Left ventricle myocardium inferior (tissue), 1 donor: ENCODE measurements at regions not wholly inside any gene's neighbourhood (a gene's known extent, or its start where the extent isn't known, plus 50 kb on each side); places are given as distances from the start of the nearest gene placed in this dataset.

Source experiments
- DNase-seq: peaks from one replicate; pipeline ENCODE4 v3.0.0-alpha.2; 2020
- H3K27ac ChIP-seq: fragments of 200-600 bp; replicated peaks from 2 replicates; pipeline ENCODE4 v1.8.0; 2021
- H3K27me3 ChIP-seq: fragments of 200-600 bp; 2 replicates; pipeline ENCODE4 v1.8.0; 2021; ENCODE audit warnings: low read depth
- H3K36me3 ChIP-seq: fragments of 200-600 bp; 2 replicates; pipeline ENCODE4 v1.8.0; 2021
- H3K4me1 ChIP-seq: fragments of 200-600 bp; 2 replicates; pipeline ENCODE4 v1.8.0; 2021
- H3K4me3 ChIP-seq: fragments of 200-600 bp; 2 replicates; pipeline ENCODE4 v1.8.0; 2021; ENCODE audit warnings: mild to moderate bottlenecking, moderate library complexity
- H3K9me3 ChIP-seq: fragments of 200-600 bp; replicated peaks from 2 replicates; pipeline ENCODE4 v1.8.0; 2021
- CTCF ChIP-seq: fragments of 200-600 bp; IDR thresholded peaks from 2 replicates; pipeline ENCODE4 v1.8.0; 2021; ENCODE audit warnings: antibody characterized with exemption, mild to moderate bottlenecking, borderline replicate concordance
- intact Hi-C: fragments of 100-400 bp; cut with micrococcal nuclease; formaldehyde crosslinking; loops from one replicate; pipeline ENCODE4 v1.11.0; 2022
- donor health status: DM: no; HTN: yes; CAD: no; lungs with severe emphysema.

DNA sequence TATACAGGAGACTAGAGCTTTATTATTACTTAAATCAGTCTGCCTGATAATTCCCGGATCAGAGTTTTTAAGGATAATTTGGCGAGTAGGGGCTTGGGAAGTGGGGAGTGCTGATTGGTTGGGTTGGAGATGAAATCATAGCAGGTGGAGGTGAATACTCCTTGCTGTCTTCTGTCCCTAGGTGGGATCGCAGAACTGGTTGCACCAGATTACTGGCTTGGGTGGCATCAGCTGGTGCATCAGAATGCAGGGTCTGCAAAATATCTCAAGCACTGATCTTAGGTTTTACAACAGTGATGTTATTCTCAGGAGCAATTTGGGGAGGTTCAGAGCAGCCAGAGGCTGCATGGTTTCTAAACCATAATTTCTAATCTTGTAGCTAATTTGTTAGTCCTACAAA lies 68.1 kb downstream of the KIF4B start:
- DNase-seq, result no peak
- intact Hi-C loops, result no loop called here
- Histone ChIP-seq H3K27ac (no peak overlapping the region), H3K27me3 (no peaks in the 10 kb centered on the region), H3K4me1 (peaks cover 3% of the 10 kb centered on the region), H3K4me3 (no peak overlapping the region), H3K9me3 (no peaks in the 10 kb centered on the region), H3K36me3 (no peaks in the 10 kb centered on the region)
- TF ChIP-seq CTCF, result no peak

DNA sequence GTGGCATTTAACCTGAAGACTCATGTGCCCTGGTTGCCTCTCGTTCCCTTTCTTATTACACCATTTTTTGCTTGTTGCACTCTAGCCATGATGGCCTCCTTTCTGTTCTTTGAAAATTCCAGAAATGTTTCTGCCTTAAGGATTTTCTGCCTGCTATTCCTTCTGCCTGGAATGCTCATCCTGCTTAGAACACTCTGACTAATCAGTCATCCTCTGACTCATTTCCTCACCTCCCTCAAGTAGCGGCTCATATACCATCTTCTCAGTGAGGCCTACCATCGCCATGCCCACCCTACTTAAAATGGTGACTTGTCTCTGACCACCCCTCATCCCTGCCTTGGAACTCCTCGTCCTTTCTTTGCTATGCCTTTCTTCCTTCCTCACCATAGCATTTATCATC lies 68.8 kb downstream of the KIF4B start:
- Histone ChIP-seq H3K27me3 (no peaks in the 10 kb centered on the region), H3K4me1 (no peaks in the 10 kb centered on the region), H3K4me3 (no peak overlapping the region), H3K36me3 (no peaks in the 10 kb centered on the region), H3K9me3 (no peaks in the 10 kb centered on the region), H3K27ac (no peak overlapping the region)
- intact Hi-C loops, result no loop called here
- no peak for TF ChIP-seq CTCF
- DNase-seq, result no peak

DNA sequence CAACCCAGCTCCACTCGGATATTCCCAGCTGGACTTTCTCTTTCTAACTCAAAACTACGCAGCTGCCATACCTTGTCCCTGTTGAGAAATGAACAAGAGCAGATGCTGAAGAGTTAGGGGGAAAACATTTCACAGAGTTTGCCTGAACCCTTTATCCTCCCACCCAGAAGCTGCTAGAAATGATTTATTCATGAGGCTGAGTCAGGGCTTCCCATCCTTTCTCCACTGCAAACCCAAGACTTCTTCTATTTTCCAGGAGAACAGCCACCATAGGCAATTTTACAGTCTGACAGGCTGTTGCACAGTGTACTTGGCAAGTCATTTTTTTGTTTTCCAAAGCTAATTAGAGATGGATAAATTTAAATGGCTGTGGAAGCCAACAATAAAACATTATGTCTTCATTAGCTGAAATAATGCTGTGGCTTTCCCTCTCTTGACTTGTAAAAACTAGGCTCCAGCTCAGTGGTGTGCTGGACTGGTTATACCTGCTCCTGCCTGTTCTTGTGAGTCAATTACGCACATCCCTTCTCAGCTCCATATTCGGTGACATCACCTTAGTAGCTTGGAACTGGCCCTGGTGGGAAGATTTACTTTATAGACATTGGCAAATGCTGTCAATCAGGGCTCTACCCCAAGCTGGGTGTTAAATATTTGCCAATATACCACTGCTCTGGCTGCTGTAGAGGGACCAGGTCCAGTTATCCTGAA lies 71.9 kb downstream of the KIF4B start:
- intact Hi-C loops, result no loop called here
- no peaks in the 10 kb centered on the region for H3K9me3 ChIP-seq
- no peak overlapping the region for H3K27ac ChIP-seq
- TF ChIP-seq CTCF, result no peak
- H3K4me3 ChIP-seq, result no peak overlapping the region
- DNase-seq, result no peak
- H3K27me3 ChIP-seq, result no peaks in the 10 kb centered on the region
- peaks cover 5% of the 10 kb centered on the region for H3K4me1 ChIP-seq
- no peaks in the 10 kb centered on the region for H3K36me3 ChIP-seq

GRCh38 chr5:155087036-155087435 lies 73.5 kb downstream of the KIF4B start:
- Histone ChIP-seq H3K27me3 (no peaks in the 10 kb centered on the region), H3K36me3 (no peaks in the 10 kb centered on the region), H3K27ac (no peak overlapping the region), H3K4me1 (peaks cover 16% of the 10 kb centered on the region), H3K4me3 (no peak overlapping the region), H3K9me3 (no peaks in the 10 kb centered on the region)
- no peak for TF ChIP-seq CTCF
- no peak for DNase-seq
- intact Hi-C loops, result no loop called here

DNA sequence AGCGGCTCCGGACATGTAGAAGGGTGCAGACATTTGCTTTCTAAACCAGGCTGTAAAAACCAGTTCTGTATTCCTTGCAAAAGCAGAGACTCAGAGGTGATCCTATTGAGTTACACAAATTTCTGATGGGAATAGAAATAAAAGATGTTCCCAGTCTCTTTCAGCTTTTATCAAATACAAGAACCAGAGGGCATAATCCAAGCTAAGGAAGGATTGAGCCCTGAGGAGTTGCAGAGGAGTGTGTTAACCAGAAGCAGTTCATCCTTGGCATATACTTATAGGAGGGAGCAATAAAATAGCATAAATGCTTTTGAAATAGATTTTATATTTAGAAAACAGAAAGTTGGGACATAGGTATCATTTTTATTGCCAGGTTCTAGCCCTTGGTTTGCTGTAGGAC lies 75.3 kb downstream of the KIF4B start:
- intact Hi-C loops, result no loop called here
- no peak overlapping the region for H3K4me3 ChIP-seq
- H3K4me1 ChIP-seq, result peaks cover 34% of the 10 kb centered on the region
- no peak overlapping the region for H3K27ac ChIP-seq
- H3K36me3 ChIP-seq, result no peaks in the 10 kb centered on the region
- H3K9me3 ChIP-seq, result no peaks in the 10 kb centered on the region
- H3K27me3 ChIP-seq, result no peaks in the 10 kb centered on the region
- no peak for TF ChIP-seq CTCF
- DNase-seq, result no peak
